Tibial nerve (tissue), 4 donors: ENCODE measurements at regions not wholly inside any gene's neighbourhood (a gene's known extent, or its start where the extent isn't known, plus 50 kb on each side); places are given as distances from the start of the nearest gene placed in this dataset.

ENCODE experiments used
- DNase-seq, 2 donors: peaks; one replicate each; pipeline ENCODE4 v3.0.0-alpha.2; 2019; ENCODE audit warnings: low spot score in 2 of 2
- H3K27ac ChIP-seq, 4 donors: fragments of 200-600 bp; sonication (generic) in 3 of 4; one replicate each; pipeline ENCODE4 v1.5.1; 2017 to 2019; ENCODE audit warnings: mild to moderate bottlenecking in 1 of 4
- H3K27me3 ChIP-seq, 2 donors: fragments of 200-600 bp; sonication (generic) in 1 of 2; one replicate each; pipeline versions ENCODE4 v1.5.1 to v1.6.0; 2017 to 2019
- H3K36me3 ChIP-seq, 3 donors: fragments of 200-600 bp; sonication (generic); one replicate each; pipeline ENCODE4 v1.5.1; 2018 to 2019
- H3K4me1 ChIP-seq, 4 donors: fragments of 200-600 bp; sonication (generic) in 3 of 4; one replicate each; pipeline ENCODE4 v1.5.1; 2017 to 2019
- H3K4me3 ChIP-seq, 4 donors: fragments of 200-600 bp; sonication (generic) in 3 of 4; one replicate each; pipeline ENCODE4 v1.5.1; 2017 to 2019; ENCODE audit warnings: mild to moderate bottlenecking in 1 of 4, moderate library complexity in 1 of 4
- H3K9me3 ChIP-seq, 4 donors: fragments of 200-600 bp; sonication (generic) in 3 of 4; one replicate each; pipeline ENCODE4 v1.5.1; 2017 to 2019
- CTCF ChIP-seq, 5 experiments: fragments of 200-600 bp in 3 of 5; fragments of 450-650 bp in 2 of 5; sonication (generic) in 3 of 5; IDR thresholded peaks; one replicate each; pipeline ENCODE4 v1.5.1; 2016 to 2019; ENCODE audit warnings: antibody characterized with exemption in 5 of 5, mild to moderate bottlenecking in 3 of 5, moderate library complexity in 2 of 5
- EP300 ChIP-seq, 2 donors: sonication (generic); formaldehyde crosslinking; IDR thresholded peaks; one replicate each; pipeline ENCODE4 v1.6.1; 2017; ENCODE audit warnings: antibody characterized with exemption in 2 of 2, mild to moderate bottlenecking in 1 of 2
- POLR2A ChIP-seq, 2 donors: fragments of 450-650 bp; IDR thresholded peaks; one replicate each; pipeline ENCODE4 v1.6.1; 2017; ENCODE audit warnings: antibody characterized with exemption in 2 of 2, mild to moderate bottlenecking in 2 of 2, moderate library complexity in 2 of 2
- WGBS, 2 donors: methylation state at CpG; one replicate each; pipeline ENCODE4 v1.1.5; 2018; 5-methylcytosine and 5-hydroxymethylcytosine counted together

DNA sequence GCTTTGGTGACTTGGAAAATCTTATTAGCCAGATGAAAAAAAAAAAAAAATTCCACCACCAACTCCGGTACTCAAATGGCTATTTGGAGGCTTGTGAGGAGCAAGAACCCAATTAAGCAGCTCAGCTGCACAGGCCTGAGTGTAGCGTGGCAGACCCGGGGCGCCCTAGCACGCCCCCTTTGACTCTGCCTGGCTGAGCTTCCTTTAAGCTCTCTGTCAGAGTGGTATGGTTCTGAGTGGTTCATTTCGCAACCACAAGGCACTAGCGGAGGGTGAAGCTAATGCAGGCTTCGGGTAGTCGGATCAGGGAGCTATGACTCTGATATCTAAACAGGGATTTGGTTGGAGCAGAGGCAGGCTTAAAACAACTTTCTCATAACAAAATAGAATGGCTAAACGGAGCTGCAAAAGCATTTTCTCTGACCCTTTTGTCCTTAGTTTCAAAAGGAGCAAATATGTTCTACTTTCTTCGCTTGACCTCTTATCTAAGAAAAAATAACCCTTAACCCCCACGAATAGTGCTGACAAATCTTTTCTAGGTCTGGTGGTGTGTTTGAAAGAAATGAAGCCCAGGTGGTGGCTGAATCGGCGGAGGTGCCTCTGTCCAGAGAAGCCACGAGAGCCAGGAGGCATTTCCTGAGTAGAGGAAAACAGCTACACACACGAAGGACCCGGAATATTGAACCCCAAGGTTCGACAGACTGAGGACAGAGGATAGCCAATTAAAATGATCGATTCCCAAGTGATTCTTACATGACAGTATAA, 285.4 kb upstream of the GLI3 start:
- peak in 1 of 2 donors; percentile 6 for DNase-seq
- peak overlapping the region in 2 of 4 donors; percentile 51 to 76 for H3K27ac ChIP-seq
- 44 to 48% methylated on average over 19 of the region's 19 CpGs for WGBS, 2 donors

DNA sequence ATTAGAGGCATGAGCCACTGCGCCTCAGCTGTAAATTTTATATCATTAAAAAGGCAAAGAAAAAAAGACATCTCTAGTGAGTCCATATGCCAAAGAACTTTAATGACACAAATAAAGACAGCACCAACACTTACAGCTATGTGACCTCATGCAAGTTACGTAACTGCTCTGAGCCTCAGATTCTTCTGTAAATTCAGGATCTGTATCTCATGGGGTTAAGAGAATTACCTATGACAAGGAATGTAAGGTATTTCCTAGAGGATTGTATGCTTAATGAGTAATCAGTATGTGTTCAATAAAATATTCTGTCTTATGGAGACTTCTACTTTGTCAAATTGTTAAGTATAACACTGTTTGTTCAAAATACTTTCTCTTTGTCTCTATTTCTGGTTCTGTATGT, 274.0 kb upstream of the GLI3 start:
- no peak overlapping the region for H3K4me3 ChIP-seq
- H3K27me3 ChIP-seq, result no peaks in the 10 kb centered on the region
- no peaks in the 10 kb centered on the region for H3K4me1 ChIP-seq
- H3K27ac ChIP-seq, result no peak overlapping the region
- no peaks in the 10 kb centered on the region for H3K9me3 ChIP-seq
- TF ChIP-seq POLR2A (IDR thresholded peaks at IDR 0.05), result no peak
- no peak for TF ChIP-seq CTCF (IDR thresholded peaks at IDR 0.05)
- TF ChIP-seq EP300 (IDR thresholded peaks at IDR 0.05), result no peak
- no peaks in the 10 kb centered on the region for H3K36me3 ChIP-seq
- DNase-seq, result no peak
- 87 to 92% methylated on average over 2 of the region's 2 CpGs for WGBS, 2 donors

More for the DNA sequence above, 285.4 kb upstream of the GLI3 start:
- TF ChIP-seq EP300 (IDR thresholded peaks at IDR 0.05) (no peak), POLR2A (IDR thresholded peaks at IDR 0.05) (no peak), CTCF (IDR thresholded peaks at IDR 0.05) (peak in 3 of 5 experiments; percentile 8 to 16 (median 15))
- no peaks in the 10 kb centered on the region for H3K27me3 ChIP-seq
- H3K4me1 ChIP-seq, result peaks cover 0 to 12% (median 0%) of the 10 kb centered on the region in 4 donors
- H3K36me3 ChIP-seq, result no peaks in the 10 kb centered on the region
- peaks cover 0 to 19% (median 0%) of the 10 kb centered on the region in 4 donors for H3K9me3 ChIP-seq
- H3K4me3 ChIP-seq, result no peak overlapping the region

- H3K9me3 ChIP-seq, result no peaks in the 10 kb centered on the region
- H3K4me1 ChIP-seq, result no peaks in the 10 kb centered on the region
- H3K27ac ChIP-seq, result no peak overlapping the region
- no peak overlapping the region for H3K4me3 ChIP-seq
- DNase-seq, result no peak
- WGBS, 2 donors, result 88 to 97% methylated on average over 1 of the region's 1 CpG
- no peaks in the 10 kb centered on the region for H3K36me3 ChIP-seq
- TF ChIP-seq POLR2A (IDR thresholded peaks at IDR 0.05) (no peak), CTCF (IDR thresholded peaks at IDR 0.05) (no peak), EP300 (IDR thresholded peaks at IDR 0.05) (no peak)
- H3K27me3 ChIP-seq, result no peaks in the 10 kb centered on the region
Observed at GRCh38 chr7:42506097-42506496, 269.1 kb upstream of the GLI3 start.

- no peaks in the 10 kb centered on the region for H3K4me1 ChIP-seq
- no peak overlapping the region for H3K27ac ChIP-seq
- H3K27me3 ChIP-seq, result no peaks in the 10 kb centered on the region
- no peak overlapping the region for H3K4me3 ChIP-seq
- no peaks in the 10 kb centered on the region for H3K36me3 ChIP-seq
- no peak for DNase-seq
- 75 to 77% methylated on average over 1 of the region's 1 CpG for WGBS, 2 donors
- H3K9me3 ChIP-seq, result no peaks in the 10 kb centered on the region
- TF ChIP-seq CTCF (IDR thresholded peaks at IDR 0.05), result no peak
- TF ChIP-seq POLR2A (IDR thresholded peaks at IDR 0.05), result no peak
- TF ChIP-seq EP300 (IDR thresholded peaks at IDR 0.05), result no peak
Observed at GRCh38 chr7:42502022-42502421, 265.0 kb upstream of the GLI3 start.

- H3K4me3 ChIP-seq, result no peak overlapping the region
- no peak overlapping the region for H3K27ac ChIP-seq
- DNase-seq, result no peak
- WGBS, 2 donors, result 78 to 90% methylated on average over 3 of the region's 3 CpGs
- H3K36me3 ChIP-seq, result no peaks in the 10 kb centered on the region
- H3K4me1 ChIP-seq, result peaks cover 0 to 29% (median 3%) of the 10 kb centered on the region in 4 donors
- H3K27me3 ChIP-seq, result peaks cover 0 to 3% of the 10 kb centered on the region in 2 donors
- H3K9me3 ChIP-seq, result no peaks in the 10 kb centered on the region
- TF ChIP-seq POLR2A (IDR thresholded peaks at IDR 0.05), result no peak
- no peak for TF ChIP-seq EP300 (IDR thresholded peaks at IDR 0.05)
- no peak for TF ChIP-seq CTCF (IDR thresholded peaks at IDR 0.05)
Observed at GRCh38 chr7:42495256-42495655, 258.2 kb upstream of the GLI3 start.
